ENCODE measurements at regions not wholly inside any gene's neighbourhood (a gene's known extent, or its start where the extent isn't known, plus 50 kb on each side); places are given as distances from the start of the nearest gene placed in this dataset.

DNA sequence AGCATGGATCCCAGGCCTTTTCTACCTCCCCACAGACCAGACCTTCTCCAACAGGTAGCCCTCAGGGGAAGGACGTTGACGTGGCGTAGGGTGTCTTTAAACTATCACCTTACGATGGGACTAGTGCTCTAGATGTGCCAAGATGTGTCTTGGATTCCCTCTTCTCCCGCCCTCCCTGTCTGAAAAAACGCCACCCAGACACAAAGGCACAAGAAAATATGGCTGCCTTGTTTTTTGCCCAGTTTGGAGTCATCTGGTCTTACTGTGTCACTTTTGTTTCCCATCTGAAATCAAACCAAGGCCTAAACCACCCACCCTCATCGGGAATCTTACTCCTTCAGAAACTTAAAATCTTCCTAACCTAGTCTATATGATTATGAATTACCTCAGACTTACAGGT lies 235.4 kb downstream of the OR13H1 start:
- no peak for DNase-seq

GRCh38 chrX:131779741-131780140 lies 235.9 kb downstream of the OR13H1 start:
- no peak for DNase-seq

GRCh38 chrX:131782646-131783045 lies 238.8 kb downstream of the OR13H1 start:
- no peak for DNase-seq

GRCh38 chrX:131783555-131784308 lies 239.4 kb upstream of the STK26 start:
- no peak for DNase-seq

- no peak for DNase-seq
Measured at GRCh38 chrX:131789664-131790063, 233.4 kb upstream of the STK26 start.

DNA sequence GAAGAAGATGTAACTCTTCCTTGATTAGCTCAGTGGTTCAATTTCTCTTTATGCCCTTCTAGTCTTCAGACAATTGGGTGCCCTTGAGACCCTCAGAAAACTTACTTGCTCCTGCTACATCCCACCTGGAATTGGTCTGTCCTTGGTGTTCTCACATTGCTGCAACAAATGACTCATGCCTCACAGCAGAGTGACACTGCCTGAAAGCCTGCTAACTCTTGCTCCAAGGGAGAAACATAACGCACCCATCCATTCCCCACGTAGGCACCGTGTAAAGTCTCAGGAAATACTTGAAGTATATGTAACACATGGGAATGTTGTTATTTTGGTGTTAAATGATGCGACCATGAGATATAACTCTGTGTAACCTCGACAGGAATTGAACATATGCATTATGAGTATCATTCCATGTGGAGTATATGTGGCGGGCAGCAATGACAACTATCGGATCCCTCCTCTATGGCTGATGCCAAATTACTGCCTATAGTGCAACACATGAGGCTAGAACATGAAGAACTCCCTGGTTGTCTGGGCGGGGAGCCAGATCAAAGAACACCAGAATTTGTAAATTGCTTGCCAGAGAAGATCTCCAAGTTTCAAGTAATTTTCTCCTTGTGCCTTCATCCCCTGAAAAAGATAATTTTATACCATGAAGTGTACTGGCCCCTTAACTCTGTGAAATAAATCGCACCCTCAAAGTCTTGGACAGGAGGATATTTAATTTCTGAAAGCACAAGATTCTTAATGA lies 231.3 kb upstream of the STK26 start:
- DNase-seq, result no peak

- no peak for DNase-seq
Measured at GRCh38 chrX:131792356-131792749, 230.7 kb upstream of the STK26 start.

DNA sequence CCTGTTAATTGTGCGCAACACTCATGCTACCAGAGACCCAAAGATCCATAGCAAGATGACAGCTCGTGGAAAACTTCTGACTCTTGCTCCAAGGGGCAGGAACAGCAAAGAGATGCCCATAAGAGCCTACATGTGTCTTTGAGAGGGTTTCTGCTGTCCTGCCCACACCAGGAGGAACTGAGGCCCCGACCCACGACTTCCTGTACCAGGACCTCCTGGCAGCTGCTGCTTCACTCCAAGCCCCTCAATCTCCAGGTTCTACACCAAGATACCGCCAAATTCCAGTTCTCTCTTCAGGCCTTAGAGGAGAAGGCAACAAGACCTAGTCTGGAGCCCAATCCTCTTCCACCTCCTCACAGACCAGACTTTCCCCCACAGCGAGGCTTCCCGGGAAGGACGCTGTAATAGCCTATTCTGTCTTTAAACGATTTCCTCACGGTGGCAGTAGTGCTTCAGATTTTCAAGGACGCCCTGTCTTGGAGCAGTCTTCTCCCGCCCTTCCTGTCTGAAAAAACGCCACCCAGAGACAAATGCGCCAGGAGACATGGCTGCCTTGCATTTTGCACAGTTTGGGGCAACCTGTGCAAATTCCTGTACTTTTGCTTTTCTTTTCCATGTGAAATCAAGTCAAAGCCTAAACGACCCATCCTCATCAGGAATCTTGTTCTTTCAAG lies 230.2 kb upstream of the STK26 start:
- no peak for DNase-seq

GRCh38 chrX:131795442-131796229 lies 227.5 kb upstream of the STK26 start:
- no peak for DNase-seq

DNA sequence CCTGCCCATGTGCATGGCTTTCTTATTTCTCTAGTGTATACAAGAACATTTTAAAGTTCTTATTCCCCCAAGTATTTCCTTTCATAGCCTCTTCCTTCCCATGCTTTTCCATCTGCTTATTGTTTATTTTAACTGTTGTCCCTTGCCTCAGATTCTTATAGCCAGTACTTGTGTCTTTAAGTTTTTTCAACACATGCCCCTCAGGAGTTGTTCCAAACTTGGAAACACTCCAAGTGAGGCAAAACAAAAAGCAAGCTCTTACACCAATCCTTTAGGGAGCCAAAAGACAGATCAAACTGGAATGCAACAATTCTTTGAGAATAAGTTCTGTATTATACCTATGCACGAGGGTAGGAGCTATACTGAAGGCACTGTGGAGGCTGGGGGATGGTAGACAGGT lies 222.0 kb upstream of the STK26 start:
- no peak for DNase-seq

DNA sequence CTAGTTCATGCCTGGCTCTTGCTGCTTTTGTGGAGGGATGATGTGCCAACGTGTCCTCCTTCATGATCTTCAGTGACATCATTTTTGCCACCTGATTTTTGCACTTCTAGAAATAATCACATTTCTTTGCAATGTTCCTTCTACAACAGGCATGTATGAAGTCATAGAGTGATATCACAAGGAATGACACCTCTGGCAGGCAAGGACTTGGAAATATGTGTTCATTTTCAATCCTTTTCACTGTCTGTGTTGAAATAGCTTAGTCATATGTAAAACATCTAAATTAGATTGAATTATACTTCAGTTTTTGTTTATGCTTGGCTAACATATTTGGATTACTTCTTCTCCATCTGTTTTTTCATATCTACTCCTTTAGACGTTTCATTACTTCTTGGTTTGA lies 221.2 kb upstream of the STK26 start:
- peak in 1 of 3 donors; percentile 20 for DNase-seq

- DNase-seq, result peak; percentile 15 to 26 (median 18)
Measured at GRCh38 chrX:131802836-131803626, 220.1 kb upstream of the STK26 start.

GRCh38 chrX:131812847-131813825 lies 210.0 kb upstream of the STK26 start:
- DNase-seq, result peak; percentile 88 to 92 (median 89)

DNA sequence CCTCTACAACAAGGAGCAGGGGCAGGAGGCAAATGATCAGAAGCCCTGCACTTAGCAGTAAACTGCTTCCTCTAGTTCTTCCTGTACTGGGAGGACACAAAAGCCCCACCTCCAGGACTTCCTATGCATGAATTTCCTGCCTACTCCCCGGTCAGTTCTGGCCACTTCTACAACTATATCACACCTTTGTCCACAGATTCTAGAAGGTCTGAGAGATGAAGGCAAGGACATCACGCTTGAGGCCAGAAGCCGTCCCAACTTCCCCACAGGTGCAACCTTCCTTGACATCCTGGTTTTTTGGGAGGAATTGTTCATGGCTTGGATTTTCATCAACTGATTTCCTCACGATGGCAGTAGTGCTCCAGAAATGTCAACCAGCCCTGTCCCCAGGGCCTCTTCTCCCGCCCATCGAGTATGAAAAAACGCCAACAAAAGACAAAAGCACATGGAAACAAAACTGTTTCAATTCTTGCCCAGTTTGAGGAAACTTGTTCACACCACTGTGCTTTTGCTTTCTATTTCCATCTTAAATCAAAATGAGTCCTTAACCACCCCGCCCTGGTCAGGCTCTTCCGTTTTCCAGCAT lies 206.5 kb upstream of the STK26 start:
- DNase-seq, result peak; percentile 88 to 93 (median 93)

DNA sequence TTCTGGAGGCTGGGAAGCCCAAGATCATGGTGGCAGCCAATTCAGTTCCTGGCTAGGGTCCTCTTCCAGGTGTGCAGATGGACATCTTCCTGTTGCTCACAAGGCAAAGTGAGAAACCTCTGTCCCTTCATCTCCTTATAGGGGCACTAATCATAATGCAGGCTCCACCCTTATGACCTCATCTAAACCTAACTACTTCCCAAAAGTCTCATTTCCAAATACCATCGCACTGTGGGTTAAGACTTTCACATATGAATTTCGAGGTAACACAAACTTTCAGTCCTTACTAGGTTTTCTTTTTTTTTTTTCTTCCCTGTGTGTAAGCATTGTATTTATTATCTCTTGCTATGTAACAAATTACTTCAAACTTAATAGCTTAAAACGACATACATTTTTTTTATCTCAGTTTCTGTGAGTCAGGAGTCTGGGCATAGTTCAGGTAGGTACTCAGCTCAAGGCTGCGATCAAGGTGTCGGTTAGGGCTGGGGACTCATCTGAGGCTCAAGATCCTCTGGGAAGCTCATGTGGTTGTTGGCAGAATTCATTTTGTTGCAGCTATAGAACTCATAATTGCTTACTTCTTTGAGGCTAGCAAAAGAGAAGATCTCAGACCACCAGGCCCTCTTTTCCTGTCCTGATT lies 204.7 kb upstream of the STK26 start:
- DNase-seq, result peak; percentile 48 to 63 (median 58)

DNA sequence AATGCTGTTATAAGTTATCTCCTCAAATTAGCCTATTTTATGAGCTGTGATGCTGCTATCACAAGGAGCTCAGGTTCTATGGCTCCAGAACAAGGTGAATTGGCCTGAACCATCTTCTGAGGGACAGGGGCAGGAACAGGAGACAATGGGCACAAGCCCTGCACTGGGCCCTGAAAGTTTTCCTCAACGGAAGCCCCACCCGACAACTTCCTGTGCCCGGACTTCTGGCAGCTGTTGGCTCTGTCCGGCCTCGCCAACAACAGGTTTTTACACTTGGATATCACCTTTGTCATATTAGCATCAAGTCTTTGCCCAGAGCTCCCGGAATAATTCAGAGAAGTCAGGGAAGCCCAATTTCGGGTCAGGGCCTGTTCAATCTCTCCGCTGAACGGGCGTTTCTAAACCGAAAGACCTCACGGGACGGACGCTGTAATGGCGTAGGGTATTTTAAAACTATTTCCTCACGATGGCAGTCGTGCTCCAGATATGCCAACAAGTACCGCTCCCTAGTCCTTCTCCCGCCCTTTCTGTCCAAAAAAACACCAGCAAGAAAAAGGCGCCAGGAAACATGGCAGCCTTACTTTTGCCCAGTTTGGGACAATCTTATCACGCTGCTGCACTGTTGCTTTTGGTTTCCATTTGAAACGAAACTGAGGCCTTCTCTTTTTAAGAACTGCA lies 201.0 kb upstream of the STK26 start:
- DNase-seq, result no peak

DNA sequence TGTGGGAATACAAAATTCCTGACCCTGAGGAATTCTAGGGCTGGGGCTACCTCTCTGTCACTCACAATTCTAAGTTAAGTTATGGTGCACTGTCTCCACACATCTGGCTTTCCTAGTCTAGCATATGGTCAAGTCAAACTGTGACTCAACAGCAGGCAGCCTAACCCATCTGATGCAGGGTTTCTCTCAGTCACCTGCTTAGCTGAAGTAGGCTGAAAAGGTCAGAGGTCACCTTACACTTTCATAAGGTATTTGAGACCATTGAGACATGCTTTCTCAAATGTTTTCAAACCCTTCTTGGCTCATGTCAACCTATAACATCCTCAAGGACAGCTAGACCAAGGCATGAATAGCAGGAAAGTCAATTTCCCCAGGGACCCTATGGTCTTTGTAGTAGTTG lies 196.5 kb upstream of the STK26 start:
- no peak for DNase-seq

- DNase-seq, result peak; percentile 19 to 63 (median 27)
Measured at GRCh38 chrX:131827935-131828334, 195.2 kb upstream of the STK26 start.

GRCh38 chrX:131828482-131828881 lies 194.6 kb upstream of the STK26 start:
- no peak for DNase-seq
